Panc1 (cell line): ENCODE measurements at regions not wholly inside any gene's neighbourhood (a gene's known extent, or its start where the extent isn't known, plus 50 kb on each side); places are given as distances from the start of the nearest gene placed in this dataset.

Experiments used
- ATAC-seq: fragments of 200-7000 bp; cut with Tn5 transposase; 2 replicates; pipeline ENCODE4 v1.9.1; 2020; ENCODE audit warnings: mild to moderate bottlenecking, moderate library complexity
- BruUV-seq: library from RNA; stranded (reverse); fragments of 400-500 nt; replicated peaks from 2 replicates; lab custom pipeline; 2021; lab: Mats Ljungman, UMichigan
- CTCF ChIA-PET: fragments of 300-600 bp; sonication (Branson Sonifier 250); formaldehyde crosslinking; loops from one replicate; lab custom pipeline; 2022; ENCODE audit warnings: antibody characterized with exemption; lab: Charles Lee
- POLR2A ChIA-PET: fragments of 300-600 bp; sonication (Branson Sonifier 250); formaldehyde crosslinking; loops from one replicate; lab custom pipeline; 2022; ENCODE audit warnings: antibody characterized with exemption; lab: Charles Lee
- DNase-seq: peaks from one replicate; pipeline ENCODE4 v3.0.0-alpha.2; 2010; ENCODE audit warnings: low read depth, low spot score
- H3K27ac ChIP-seq: 2 replicates; pipeline ENCODE4 v1.5.1; 2011; ENCODE audit warnings: mild to moderate bottlenecking, low read length, inconsistent platforms
- H3K27me3 ChIP-seq: fragments of 200-500 bp; sonication (Bioruptor generic); 2 replicates; pipeline ENCODE4 v1.6.0; 2014; ENCODE audit warnings: low read length, inconsistent platforms; ENCODE audit not compliant: control insufficient read depth, insufficient read depth
- H3K36me3 ChIP-seq: fragments of 200-500 bp; sonication (Bioruptor generic); 2 replicates; pipeline ENCODE4 v1.5.1; 2014; ENCODE audit warnings: inconsistent platforms, mild to moderate bottlenecking, low read length, moderate library complexity; ENCODE audit not compliant: control insufficient read depth, insufficient read depth
- H3K4me1 ChIP-seq: 2 replicates; pipeline ENCODE4 v1.5.1; 2011; ENCODE audit warnings: inconsistent platforms, mild to moderate bottlenecking, low read length, moderate library complexity; ENCODE audit not compliant: control insufficient read depth, insufficient read depth
- H3K4me3 ChIP-seq, 2 experiments: 2 replicates each; pipeline ENCODE4 v1.5.1; 2011 to 2012; ENCODE audit warnings: low read depth in 2 of 2, low read length in 2 of 2, mild to moderate bottlenecking in 2 of 2, inconsistent platforms in 1 of 2, moderate library complexity in 1 of 2
- H3K9me3 ChIP-seq: fragments of 200-500 bp; sonication (Bioruptor generic); 2 replicates; pipeline ENCODE4 v1.5.1; 2014; ENCODE audit warnings: low read depth, mild to moderate bottlenecking, inconsistent platforms, low read length, moderate library complexity; ENCODE audit not compliant: control insufficient read depth, insufficient read depth
- POLR2AphosphoS5 ChIP-seq: IDR thresholded peaks from 2 replicates; pipeline ENCODE4 v1.6.1; 2012; ENCODE audit warnings: mild to moderate bottlenecking, low read depth, low read length, moderate library complexity
- SIN3A ChIP-seq: IDR thresholded peaks from 2 replicates; pipeline ENCODE4 v1.6.1; 2012; ENCODE audit warnings: low read depth, mild to moderate bottlenecking, low read length, moderate library complexity, borderline replicate concordance; ENCODE audit not compliant: insufficient read depth
- TCF7L2 ChIP-seq: IDR thresholded peaks from 2 replicates; pipeline ENCODE4 v1.6.1; 2011; ENCODE audit warnings: mild to moderate bottlenecking, low read depth, low read length, inconsistent platforms
- in situ Hi-C: cut with HindIII; loops from 2 replicates; pipeline ENCODE4 v1.10.0; 2016; ENCODE audit warnings: low sequenced_read_pairs, low pct_unique_long_range_greater_than_20kb
- intact Hi-C: fragments of 100-400 bp; cut with micrococcal nuclease; formaldehyde crosslinking; loops from one replicate; pipeline ENCODE4 v1.10.0; 2022; ENCODE audit not compliant: unreplicated experiment
- TF ChIP-seq, protein P1 (sequence below): fragments of 450-650 bp; IDR thresholded peaks from 2 replicates; pipeline ENCODE4 v1.5.1; 2017; ENCODE audit warnings: mild to moderate bottlenecking
- TF ChIP-seq, protein P2 (sequence below), 2 experiments: IDR thresholded peaks; 2 replicates each; pipeline ENCODE4 v1.6.1; 2011 to 2012; ENCODE audit warnings: low read depth in 2 of 2, control low read depth in 1 of 2, low read length in 1 of 2, mild to moderate bottlenecking in 1 of 2, moderate library complexity in 1 of 2; ENCODE audit not compliant: insufficient read depth in 1 of 2

DNA sequence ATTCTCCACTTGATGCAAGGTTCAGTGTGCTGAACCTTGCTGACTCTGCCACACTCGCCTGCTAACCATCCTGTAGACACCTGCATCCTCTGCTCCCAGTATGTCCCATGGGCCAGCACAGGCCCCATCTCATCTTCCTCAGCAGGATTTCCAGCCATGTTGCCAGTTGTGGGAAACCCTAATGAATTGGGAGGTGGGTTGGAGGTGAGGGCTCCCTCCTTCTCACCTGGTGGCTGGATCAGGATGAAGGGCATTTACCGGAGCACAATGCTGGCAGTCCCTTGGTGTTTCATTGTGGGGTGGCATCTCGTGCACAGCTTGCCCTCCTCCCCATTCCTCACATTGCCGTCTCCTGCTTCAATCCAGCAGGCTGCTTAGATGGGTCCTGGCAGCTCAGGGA lies 204.3 kb upstream of the FOXQ1 start:
- Histone ChIP-seq H3K36me3 (no peaks in the 10 kb centered on the region), H3K27ac (no peak overlapping the region), H3K27me3 (no peaks in the 10 kb centered on the region), H3K4me1 (no peaks in the 10 kb centered on the region), H3K9me3 (no peaks in the 10 kb centered on the region), H3K4me3 (no peak overlapping the region)
- in situ Hi-C loops, result no loop called here
- CTCF ChIA-PET, result no interaction called here
- no peak for ATAC-seq
- POLR2A ChIA-PET, result no interaction called here
- DNase-seq, result no peak
- TF ChIP-seq POLR2AphosphoS5 (no peak), SIN3A (no peak)
- TF ChIP-seq, protein P1, sequence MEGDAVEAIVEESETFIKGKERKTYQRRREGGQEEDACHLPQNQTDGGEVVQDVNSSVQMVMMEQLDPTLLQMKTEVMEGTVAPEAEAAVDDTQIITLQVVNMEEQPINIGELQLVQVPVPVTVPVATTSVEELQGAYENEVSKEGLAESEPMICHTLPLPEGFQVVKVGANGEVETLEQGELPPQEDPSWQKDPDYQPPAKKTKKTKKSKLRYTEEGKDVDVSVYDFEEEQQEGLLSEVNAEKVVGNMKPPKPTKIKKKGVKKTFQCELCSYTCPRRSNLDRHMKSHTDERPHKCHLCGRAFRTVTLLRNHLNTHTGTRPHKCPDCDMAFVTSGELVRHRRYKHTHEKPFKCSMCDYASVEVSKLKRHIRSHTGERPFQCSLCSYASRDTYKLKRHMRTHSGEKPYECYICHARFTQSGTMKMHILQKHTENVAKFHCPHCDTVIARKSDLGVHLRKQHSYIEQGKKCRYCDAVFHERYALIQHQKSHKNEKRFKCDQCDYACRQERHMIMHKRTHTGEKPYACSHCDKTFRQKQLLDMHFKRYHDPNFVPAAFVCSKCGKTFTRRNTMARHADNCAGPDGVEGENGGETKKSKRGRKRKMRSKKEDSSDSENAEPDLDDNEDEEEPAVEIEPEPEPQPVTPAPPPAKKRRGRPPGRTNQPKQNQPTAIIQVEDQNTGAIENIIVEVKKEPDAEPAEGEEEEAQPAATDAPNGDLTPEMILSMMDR, result no peak
- TF ChIP-seq, protein P2, sequence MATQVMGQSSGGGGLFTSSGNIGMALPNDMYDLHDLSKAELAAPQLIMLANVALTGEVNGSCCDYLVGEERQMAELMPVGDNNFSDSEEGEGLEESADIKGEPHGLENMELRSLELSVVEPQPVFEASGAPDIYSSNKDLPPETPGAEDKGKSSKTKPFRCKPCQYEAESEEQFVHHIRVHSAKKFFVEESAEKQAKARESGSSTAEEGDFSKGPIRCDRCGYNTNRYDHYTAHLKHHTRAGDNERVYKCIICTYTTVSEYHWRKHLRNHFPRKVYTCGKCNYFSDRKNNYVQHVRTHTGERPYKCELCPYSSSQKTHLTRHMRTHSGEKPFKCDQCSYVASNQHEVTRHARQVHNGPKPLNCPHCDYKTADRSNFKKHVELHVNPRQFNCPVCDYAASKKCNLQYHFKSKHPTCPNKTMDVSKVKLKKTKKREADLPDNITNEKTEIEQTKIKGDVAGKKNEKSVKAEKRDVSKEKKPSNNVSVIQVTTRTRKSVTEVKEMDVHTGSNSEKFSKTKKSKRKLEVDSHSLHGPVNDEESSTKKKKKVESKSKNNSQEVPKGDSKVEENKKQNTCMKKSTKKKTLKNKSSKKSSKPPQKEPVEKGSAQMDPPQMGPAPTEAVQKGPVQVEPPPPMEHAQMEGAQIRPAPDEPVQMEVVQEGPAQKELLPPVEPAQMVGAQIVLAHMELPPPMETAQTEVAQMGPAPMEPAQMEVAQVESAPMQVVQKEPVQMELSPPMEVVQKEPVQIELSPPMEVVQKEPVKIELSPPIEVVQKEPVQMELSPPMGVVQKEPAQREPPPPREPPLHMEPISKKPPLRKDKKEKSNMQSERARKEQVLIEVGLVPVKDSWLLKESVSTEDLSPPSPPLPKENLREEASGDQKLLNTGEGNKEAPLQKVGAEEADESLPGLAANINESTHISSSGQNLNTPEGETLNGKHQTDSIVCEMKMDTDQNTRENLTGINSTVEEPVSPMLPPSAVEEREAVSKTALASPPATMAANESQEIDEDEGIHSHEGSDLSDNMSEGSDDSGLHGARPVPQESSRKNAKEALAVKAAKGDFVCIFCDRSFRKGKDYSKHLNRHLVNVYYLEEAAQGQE (IDR thresholded peaks at IDR 0.05; ENCODE audit: insufficient read depth in 1 of 2, low read depth in 2 of 2, low read length in 1 of 2), result no peak
- no TSS peak for BruUV-seq
- intact Hi-C loops, result no loop called here

DNA sequence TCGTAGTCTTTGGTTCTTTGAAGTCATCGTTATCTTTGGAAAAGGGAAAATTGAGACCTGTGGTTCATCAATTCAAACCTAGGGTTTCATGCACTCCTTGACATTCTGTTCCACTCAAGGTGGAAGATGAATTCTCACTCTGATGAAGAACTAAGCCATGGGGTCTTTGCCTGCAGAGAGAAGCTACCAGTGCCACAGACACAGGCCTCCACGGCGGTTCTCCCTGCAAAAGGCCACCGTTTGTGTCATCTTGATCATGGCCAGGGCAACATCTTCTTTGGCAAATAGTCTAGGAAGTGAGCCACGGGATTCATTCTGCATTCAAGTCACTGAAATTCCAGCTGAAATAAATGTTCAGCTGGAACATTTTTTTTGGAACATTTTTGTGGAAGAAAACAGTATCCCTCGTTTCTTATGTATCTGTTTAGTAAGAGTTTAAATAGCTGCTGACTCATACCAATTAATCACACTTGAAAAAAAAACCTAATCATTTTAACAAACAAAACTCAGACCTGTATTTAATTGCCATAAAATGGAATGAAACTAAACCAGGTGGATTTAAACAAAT lies 206.0 kb upstream of the FOXQ1 start:
- Histone ChIP-seq H3K4me1 (no peaks in the 10 kb centered on the region), H3K9me3 (no peaks in the 10 kb centered on the region), H3K36me3 (no peaks in the 10 kb centered on the region), H3K27ac (no peak overlapping the region), H3K4me3 (no peak overlapping the region), H3K27me3 (no peaks in the 10 kb centered on the region)
- no TSS peak for BruUV-seq
- no peak for DNase-seq
- no peak for ATAC-seq
- intact Hi-C loops, result no loop called here
- in situ Hi-C loops, result no loop called here
- POLR2A ChIA-PET, result no interaction called here
- CTCF ChIA-PET, result no interaction called here
- TF ChIP-seq, protein P2 (IDR thresholded peaks at IDR 0.05; ENCODE audit: insufficient read depth in 1 of 2, low read depth in 2 of 2, low read length in 1 of 2), result no peak
- no peak for TF ChIP-seq SIN3A
- no peak for TF ChIP-seq TCF7L2
- TF ChIP-seq POLR2AphosphoS5, result no peak
- TF ChIP-seq, protein P1, result no peak
